HG02852 (cell line): ENCODE measurements at regions not wholly inside any gene's neighbourhood (a gene's known extent, or its start where the extent isn't known, plus 50 kb on each side); places are given as distances from the start of the nearest gene placed in this dataset.
A peak's percentile ranks its signal among the peaks of the same experiment; 100 is the strongest.
"Not testable (repeated sequence)": the region's sequence is repeated elsewhere in the genome, so short reads cannot be mapped to it uniquely, and the experiment has no call there.

ENCODE experiments used
- ATAC-seq: cut with Tn5 transposase; IDR thresholded peaks from one replicate; pipeline ENCODE4 v1.9.1; 2021; ENCODE audit warnings: mild to moderate bottlenecking, moderate library complexity; ENCODE audit not compliant: unreplicated experiment

DNA sequence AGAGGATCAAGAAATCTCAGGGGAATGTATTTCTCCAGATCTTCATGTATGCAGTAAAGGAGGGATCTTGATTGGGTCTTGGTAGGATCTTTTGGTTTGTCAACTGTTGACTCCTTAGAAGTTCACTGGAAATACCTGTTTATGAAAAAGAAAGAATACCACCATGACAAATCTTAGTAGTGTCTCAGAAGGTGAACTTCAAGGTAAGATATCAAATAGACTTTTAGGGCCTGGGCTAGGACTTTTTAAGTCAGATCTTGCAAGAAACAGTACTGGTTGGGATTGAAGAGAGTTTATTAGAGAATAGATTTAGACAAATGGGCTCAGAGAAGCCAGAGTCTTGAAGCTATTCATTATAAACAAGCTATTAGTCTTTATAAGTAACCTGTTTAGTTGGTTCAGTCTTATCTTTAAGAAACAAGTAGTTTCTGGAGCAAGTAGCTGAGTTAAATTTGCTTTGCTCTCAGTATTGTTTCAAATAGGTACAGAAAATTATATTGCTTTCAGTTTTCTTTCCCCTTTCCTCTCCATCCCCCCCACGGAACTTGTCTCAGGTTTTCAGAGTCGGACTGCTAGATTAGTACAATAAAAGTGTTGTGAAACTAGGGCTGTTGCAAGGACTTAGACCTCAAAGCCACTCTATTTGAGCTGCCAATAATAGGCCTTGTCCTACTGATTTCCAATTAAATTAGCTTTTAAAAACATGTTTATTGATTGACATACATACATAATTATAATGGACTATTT is 529.1 kb upstream of the CITED2 start:
- peak; percentile 97 for ATAC-seq

GRCh38 chr6:139895205-139895793 is 520.9 kb upstream of the CITED2 start:
- ATAC-seq = no peak

- ATAC-seq = no peak
Observed at GRCh38 chr6:139894271-139894670, 519.8 kb upstream of the CITED2 start.

DNA sequence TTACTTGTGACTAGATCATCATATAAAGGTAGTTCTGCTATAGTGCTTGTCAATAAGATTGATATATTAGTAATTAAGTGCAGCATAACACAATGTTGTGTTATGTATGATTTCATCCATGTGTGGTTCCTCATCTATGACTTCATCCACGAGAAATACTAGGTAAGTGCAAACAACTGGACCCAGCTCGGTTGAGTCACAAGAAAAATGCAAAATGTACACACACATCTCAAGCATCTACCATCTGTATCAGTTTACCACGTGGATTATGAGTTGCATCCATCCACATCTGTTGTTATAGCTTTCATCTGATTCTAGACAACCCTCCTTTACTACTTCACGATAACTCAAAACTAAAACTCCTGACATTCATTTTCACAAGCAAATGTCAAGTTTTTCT is 517.0 kb upstream of the CITED2 start:
- ATAC-seq = no peak

GRCh38 chr6:139888681-139889122 is 514.3 kb upstream of the CITED2 start:
- no peak for ATAC-seq

- no peak for ATAC-seq
Observed at GRCh38 chr6:139887275-139887674, 512.8 kb upstream of the CITED2 start.

- ATAC-seq = no peak
Observed at GRCh38 chr6:139886396-139886795, 511.9 kb upstream of the CITED2 start.

- no peak for ATAC-seq
Observed at GRCh38 chr6:139885909-139886308, 511.5 kb upstream of the CITED2 start.

DNA sequence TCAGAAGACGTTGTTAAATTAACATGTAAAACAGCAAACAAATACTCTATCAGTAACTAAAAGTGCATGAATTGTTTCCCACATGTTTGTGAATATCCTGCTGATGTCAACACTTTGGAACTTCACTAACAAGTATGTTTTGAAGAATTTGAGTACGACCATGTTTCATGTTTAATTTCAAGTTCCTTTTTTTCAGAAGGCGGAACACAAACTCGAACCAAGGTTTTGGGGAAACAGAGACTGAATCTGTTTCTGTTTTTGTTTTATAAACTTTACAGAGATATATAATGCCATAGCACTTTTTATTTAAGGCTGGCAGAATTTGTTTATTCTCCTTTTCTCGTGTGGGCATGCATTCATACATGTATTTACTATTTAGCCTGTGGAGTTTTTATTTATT is 509.3 kb upstream of the CITED2 start:
- ATAC-seq = no peak

DNA sequence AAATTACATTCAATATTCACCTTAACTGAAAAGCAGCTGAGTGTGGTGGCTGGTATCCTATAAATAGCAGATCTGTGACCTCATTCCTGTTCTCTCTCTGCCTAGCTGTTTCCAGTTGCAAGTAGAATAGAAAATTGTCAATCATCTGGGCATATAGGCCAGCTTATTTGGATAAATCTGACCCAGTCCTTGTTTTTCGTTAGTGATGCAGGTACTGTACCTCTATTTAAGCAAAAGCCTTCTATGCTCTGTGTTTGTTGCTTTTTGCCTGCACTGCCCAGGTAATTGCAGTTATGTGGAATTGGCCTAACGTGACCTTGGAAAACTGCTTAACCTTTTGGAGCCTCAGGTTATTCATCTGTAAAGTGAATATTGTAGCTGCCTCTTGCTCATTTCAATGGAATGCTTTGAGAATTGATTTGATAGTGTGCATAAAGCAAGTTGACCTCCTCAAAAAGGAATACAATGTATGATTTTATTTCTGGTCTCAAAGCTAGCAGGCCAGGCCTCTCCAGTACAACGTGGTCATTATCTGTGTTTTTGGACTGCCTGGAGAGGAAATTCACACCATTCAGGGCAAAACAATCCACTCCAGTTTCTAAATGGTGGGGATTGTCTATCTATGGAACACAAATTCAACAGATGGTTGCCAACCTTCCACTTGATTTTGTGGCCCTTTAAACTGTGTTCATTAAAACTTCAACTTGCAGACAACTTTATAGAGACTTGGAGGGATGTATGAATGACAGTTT is 508.7 kb upstream of the CITED2 start:
- ATAC-seq = no peak

- ATAC-seq = peak; percentile 19
Observed at GRCh38 chr6:139882234-139882633, 507.8 kb upstream of the CITED2 start.

DNA sequence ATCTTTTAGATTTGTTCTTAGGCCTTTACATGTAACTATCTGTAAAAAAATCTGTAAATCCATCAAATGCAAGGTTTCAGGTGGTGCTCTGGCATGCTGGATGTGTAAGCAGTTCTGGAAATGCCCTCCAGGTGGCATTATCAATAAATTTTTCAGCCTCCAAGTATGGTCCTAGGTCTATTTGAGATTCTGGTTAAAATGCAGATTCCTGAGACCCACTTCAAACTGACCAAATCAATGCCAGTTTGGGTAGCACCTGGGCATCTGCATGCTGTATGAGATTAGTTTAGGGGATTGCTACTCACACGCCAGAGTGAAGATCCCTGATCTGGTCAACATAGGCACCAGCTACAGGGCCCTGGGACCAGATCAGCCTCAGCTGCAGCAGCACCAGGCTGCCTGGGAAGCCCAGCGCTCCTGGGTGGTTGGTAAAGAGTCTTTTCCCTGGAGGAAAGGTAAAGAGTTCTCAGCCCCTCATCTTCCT is 507.3 kb upstream of the CITED2 start:
- ATAC-seq = peak; percentile 78

DNA sequence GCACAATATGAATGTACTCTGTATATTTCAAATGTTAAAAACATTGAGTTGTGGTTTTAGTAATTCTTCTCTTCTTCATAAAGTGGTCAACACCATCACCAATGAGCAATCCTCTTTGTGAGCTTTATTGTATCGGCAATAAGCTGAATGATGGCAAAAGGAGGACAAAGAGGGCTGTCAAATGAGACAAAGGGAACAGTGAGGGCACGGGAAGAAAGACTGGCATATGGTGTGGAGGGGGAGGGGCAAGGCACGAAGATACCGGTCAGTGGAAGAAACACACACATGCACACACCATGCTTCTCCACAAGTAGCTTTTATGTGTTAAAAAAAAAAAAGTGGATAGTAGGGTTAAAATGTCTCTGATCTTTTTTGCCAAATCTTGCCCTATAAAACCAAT is 506.8 kb upstream of the CITED2 start:
- ATAC-seq = no peak

DNA sequence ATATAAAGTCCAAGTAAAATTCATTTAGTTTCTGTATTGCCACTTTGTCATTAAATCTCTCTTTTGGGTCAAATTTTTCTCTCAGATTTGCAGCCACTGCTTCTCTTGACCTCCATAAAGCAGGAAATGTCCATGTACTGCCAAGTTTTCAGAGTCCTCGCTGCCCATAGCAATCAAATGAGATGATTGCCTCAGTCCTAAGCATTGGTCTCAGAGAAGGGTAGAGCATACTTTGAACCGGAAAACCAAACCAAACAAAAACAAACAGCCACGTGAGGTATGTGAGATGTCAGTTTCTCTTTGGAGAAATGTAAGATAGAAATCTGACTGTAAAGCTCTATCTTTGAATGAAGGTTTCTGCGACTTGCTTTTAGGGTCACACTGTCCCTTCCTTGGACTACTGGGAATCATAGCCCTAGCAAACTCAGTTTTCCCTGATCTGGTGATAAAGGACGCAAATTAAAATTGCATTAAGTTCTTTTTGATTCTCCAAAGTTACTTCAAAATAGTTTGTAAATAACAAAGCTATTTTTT is 505.4 kb upstream of the CITED2 start:
- ATAC-seq = no peak

DNA sequence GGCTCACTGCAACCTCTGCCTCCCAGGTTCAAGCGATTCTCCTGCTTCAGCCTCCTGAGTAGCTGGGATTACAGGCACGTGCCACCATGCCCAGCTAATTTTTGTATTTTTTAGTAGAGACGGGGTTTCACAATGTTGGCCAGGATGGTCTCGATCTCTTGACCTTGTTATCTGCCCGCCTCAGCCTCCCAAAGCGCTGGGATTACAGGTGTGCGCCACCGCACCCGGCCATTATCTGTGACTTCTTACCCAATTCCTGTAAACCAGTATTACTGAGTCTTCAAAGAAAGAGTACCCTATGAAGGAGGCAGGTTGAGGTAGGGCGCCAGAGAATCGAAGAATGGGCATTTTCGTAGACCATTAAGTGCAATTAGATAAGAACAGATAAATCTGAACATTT is 504.8 kb upstream of the CITED2 start:
- not testable (repeated sequence) for ATAC-seq

DNA sequence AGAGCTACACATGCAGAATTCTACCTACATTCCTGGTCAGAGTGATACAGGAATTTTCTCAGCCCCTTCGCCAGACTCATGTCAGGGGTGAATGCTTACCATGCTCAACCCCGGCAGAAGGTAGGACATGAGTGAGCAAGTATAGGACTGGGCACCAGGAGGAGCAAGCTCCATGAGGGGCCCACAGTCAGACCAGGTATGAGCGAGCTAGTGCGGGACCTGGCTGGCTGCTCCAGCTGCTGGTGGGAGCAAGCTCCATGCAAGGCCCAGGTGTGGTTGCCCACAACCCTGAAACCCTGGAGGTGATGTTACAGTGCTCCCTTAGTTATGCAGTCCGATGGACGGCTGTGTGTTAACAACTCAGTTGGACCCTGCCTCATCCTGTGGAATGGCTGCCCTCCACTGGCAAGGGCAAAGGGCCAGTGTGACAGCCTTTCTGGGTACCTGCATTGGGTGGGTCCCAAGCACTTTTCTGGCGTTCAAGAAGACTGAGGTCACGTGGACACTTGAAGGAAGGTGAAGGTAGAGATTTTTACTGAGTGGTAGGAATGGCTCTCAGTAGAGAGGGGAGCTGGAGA is 503.5 kb upstream of the CITED2 start:
- no peak for ATAC-seq

- no peak for ATAC-seq
Observed at GRCh38 chr6:139872665-139873064, 498.2 kb upstream of the CITED2 start.

DNA sequence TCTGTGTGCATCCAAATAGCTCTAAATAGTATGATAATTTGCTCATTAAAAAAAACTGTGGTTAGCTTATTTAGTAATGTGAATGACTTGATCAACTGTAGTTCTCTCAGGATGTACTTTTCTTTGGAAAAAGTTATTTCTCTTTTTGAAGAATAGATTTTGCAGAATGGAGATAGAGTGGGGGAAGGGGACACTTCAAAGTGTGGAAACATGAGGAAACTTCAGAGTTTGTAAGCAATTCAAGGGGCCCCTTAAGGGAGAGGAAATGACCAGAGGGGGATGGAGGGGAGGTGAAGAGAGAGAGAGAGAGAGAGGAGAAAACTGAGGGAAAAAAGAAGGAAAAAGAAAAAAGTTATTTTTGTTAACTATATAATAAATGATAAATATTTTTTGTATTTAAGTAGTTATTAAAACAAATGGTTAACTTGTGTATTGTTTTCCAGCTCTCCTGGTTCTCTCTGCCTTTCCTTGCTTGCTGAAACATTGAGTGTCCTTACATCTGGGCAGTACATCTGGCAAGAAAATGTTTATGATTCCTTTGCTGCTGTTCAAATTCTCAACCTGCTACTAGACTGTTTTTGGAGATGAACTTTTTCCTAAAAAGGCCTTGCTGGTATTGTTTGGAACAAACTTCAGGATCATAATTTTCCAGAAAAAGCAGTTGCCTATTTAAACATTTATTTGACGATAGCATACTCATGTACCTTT is 497.5 kb upstream of the CITED2 start:
- no peak for ATAC-seq

- no peak for ATAC-seq
Observed at GRCh38 chr6:139871165-139871710, 496.8 kb upstream of the CITED2 start.

DNA sequence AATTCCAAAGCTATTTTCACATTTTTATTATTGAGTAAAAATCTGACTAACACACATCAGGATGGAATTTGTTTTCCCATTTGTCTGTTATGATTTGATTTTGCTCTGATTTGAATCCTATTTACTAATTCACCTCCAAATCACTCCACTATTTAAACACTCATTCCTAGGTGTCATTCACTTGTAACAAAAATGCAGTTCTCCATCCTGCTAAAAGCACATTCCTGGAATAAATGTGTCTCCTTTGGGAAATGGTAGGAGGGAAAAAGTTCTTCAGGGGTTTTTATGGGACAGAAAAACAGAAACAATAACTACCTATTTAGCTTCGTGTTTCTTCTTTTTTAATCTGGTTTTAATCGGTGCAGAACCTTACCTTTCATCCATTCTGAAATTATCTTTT is 494.1 kb upstream of the CITED2 start:
- ATAC-seq = no peak
